ENCODE measurements at regions not wholly inside any gene's neighbourhood (a gene's known extent, or its start where the extent isn't known, plus 50 kb on each side); places are given as distances from the start of the nearest gene placed in this dataset.

- TF ChIP-seq POLR2AphosphoS5 (IDR thresholded peaks at IDR 0.05; ENCODE audit: borderline replicate concordance, low read depth, low read length) (no peak), EZH2 (IDR thresholded peaks at IDR 0.05) (no peak)
Measured at GRCh38 chr1:164087906-164088453, 471.0 kb upstream of the PBX1 start.
